HG03565 (cell line): ENCODE measurements at regions not wholly inside any gene's neighbourhood (a gene's known extent, or its start where the extent isn't known, plus 50 kb on each side); places are given as distances from the start of the nearest gene placed in this dataset.

ENCODE experiments used
- ATAC-seq: cut with Tn5 transposase; IDR thresholded peaks from one replicate; pipeline ENCODE4 v1.9.1; 2021; ENCODE audit warnings: mild to moderate bottlenecking, moderate library complexity; ENCODE audit not compliant: unreplicated experiment

DNA sequence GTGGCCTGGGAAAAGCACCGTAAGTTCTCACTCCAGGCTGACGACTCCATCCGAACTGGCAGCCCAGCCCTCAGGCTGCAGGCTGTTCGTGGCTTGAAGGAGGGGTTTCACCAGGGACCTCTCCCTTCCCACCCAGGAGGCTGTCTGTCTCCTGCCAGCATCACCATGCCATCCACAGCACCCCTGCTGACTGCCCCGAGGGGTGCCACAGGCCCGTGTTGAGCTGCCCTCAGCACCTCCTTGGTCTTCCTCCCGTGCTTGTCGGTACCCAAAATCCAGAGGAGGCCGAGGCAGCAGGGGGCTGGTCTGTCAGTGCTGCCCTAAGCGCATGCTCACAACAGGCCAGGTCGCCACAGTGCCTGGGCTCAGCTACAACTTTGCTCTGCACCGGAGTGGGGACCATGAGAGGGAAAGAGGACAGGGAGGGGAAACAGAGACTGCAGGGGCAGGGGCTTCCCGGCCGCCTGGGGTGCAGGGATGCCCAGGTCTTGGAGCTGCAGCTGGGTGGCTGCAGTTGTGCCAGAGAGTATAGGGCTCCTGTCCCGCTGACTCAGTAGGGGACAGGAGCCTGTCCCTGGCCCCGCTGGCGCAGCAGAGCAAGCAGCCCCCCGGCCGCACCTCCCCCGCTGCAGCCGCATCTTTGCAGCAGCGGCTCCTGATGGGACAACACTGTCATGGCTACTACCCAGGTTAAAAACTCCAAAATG, 963.7 kb upstream of the CRIM1 start:
- no peak for ATAC-seq

- no peak for ATAC-seq
These were observed 976.8 kb upstream of the CRIM1 start for GRCh38 chr2:35378791-35379190.

DNA sequence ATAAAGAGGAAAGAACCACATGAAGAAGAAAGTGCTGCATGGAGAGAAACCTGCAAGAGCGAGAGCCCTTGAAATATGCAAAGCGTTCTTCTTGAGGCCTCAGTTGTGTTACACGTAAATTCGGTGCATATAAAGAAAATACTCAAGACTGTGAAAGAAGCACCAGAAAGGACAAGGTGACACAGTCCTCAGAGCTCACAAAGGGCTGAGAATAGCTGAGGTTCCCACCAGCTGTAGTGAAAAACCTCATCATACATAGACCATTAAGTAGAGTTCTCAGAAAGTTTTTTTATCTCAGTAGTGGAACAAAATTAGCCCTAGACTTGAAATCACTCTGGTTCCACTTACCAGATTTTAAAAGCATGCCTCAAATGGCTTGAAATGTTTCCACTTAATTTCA, 980.7 kb upstream of the CRIM1 start:
- ATAC-seq = no peak

- ATAC-seq = no peak
These were observed 989.7 kb upstream of the CRIM1 start for GRCh38 chr2:35365859-35366258.

DNA sequence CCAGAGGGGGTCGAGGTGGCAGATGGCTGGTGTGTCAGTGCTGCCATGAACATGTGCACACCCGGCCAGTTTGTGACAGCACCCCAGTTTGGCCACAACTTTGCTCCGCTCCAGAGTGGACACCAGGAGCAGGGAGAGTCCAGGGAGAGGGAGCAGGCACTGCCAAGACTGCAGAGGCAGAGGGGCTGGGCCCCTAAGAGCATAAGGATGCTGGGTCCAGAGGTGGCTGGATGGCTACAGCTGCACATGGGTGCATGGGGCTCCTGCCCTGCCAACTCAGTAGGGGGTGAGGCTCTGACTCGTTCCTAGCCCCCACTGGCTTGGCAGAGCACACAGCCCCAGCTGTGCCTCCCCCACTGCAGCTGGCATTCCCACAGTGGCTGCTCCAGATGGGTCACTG, 999.2 kb upstream of the CRIM1 start:
- ATAC-seq = no peak

GRCh38 chr2:35355056-35355455, 1000.5 kb upstream of the CRIM1 start:
- no peak for ATAC-seq

GRCh38 chr2:35347561-35347960, 1008.0 kb upstream of the CRIM1 start:
- no peak for ATAC-seq

GRCh38 chr2:35343135-35343534, 1012.4 kb upstream of the CRIM1 start:
- no peak for ATAC-seq

- ATAC-seq = no peak
These were observed 1016.4 kb upstream of the CRIM1 start for GRCh38 chr2:35339211-35339610.

DNA sequence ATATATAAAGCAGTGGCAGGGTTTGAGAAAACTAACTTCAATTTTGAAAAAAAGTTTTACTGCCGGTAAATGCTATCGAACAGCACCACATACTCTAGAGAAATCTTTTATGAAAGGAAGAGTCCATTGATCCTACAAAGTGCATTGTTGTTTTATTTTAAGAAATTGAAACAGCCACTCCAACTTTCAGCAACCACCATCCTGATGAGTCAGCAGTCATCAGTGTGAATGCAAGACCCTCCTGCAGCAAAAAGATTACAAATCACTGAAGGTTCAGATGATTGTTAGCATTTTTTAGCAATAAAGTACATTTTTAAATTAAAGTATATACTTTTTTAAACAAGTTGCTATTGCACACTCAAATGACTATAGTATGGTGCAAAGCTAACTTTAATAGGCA, 1017.7 kb upstream of the CRIM1 start:
- ATAC-seq = no peak

DNA sequence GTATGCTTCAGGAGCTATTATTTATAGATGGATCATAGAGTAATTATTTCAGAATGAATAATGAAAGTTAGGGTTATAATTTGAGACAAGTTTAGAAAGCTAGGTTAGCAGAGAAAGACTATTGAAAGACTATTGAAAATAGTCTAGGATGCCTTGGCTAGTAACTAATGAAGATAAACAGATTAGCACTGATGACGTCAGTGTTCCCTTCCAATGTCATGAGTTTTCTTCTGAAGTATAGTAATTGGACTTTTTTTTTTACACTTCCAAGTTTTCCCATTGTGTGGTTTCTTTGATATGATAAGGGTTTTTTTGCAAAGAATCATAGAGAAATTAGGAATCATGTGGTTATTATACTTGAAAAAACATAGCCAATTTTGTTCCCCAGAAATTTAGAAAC, 1041.5 kb upstream of the CRIM1 start:
- no peak for ATAC-seq

DNA sequence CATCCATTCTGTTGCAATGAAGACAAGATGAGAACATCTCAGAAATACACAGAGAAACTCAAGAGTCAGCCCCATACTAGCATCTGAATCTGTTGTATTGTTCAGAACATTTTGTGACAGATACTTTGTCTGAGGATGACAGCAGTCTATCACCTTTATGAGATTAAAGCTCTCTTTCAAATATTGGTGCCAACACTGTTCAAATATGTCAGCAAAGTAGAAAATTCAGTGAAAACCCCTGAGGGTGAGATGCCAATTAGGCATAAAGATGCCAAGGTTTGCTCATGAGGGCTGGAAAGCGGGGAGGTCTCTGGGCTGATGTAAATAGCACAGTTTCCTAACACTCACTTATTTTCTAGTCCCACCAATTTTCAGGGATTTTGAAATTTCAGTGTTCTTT, 1054.2 kb upstream of the CRIM1 start:
- ATAC-seq = no peak

DNA sequence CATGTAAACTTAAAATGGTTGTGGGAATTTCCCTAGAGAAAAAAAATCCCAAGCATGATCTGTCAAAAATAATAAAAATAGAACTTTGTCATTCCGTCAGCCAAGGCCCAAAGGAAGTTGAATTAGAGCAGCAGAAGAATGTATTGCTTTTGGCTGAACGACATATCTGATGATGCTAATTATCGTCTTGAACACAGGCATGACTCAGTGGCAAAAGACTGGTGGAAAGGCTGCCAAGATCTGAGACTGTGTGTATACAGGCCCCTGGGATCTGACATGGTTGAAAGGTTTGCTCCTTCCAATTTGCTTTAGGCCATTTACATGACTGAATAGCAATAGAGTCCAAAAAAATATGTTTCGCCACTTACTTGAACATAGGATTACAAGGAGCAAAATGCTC, 1057.1 kb upstream of the CRIM1 start:
- ATAC-seq = no peak

DNA sequence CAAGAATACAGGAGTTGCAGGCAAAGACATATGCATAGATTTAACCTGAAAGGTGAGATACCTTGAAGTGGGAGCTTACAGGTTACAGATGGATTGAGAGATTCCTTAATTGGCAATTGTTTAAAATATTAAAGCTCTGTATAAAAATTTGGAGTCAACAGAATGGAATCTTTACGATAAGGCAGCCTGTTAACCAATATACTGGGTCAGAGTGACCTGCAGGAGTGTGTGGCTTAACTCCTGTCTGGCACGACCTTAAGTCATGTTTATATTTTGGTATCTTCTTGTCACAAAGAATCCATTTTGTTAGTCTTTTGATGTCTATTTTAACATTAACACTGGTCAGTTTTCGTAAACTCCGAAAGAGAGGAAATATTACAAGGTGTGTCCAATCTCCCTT, 1058.2 kb upstream of the CRIM1 start:
- ATAC-seq = no peak

DNA sequence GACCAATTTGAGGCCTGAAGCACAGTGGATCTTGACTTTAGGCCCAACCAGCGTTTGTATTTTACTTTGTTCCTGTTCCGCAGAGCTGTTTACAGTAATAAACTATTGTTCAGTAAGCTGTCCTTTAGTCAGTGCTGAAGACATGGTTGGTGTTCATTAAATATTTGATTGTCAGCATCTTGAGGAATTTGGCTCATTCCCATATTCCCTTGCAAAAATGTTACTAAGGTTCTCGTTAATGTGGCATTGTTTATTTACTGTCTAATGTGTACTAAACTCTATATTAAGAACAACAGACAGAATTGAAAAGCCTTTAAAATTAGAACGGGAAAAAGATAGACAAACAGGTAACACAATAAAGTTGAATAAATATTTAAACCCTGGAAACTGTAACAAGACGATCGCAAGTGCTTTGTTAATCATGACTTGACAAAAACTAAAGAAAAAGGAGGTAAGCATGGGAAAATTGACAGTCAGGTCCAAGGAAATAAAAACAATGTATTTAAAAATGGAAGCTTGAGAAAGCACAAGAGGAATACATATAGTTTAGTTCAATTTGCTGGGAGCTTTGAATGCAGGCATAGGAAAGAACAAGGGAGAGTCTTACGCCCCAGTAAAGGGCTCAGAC, 1060.8 kb upstream of the CRIM1 start:
- no peak for ATAC-seq

- no peak for ATAC-seq
These were observed 1062.3 kb upstream of the CRIM1 start for GRCh38 chr2:35293261-35293660.

GRCh38 chr2:35292199-35292598, 1063.4 kb upstream of the CRIM1 start:
- ATAC-seq = no peak

DNA sequence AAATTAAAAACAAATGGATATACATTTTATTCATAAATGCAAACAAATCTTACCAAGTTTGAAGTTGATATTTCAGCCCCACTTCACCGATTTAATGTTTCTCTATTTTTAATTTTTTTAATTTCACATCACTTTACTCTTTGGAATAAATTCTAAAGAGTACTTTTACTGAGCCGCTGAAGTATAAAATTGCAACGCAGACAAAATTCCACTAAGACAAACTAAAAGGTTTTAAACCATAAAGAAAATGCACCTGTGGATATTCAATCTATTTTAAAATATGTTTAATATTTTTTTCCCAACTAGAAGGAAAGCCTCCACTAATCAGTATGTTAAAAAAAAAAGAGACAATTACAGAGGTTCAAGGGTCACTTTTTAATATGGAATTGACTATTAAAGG, 1073.9 kb upstream of the CRIM1 start:
- ATAC-seq = no peak

GRCh38 chr2:35255826-35256225, 1099.8 kb upstream of the CRIM1 start:
- no peak for ATAC-seq

GRCh38 chr2:35251156-35251555, 1104.4 kb upstream of the CRIM1 start:
- ATAC-seq = no peak

- ATAC-seq = no peak
These were observed 1108.9 kb upstream of the CRIM1 start for GRCh38 chr2:35246702-35247101.

- no peak for ATAC-seq
These were observed 1127.0 kb upstream of the CRIM1 start for GRCh38 chr2:35228584-35228983.

DNA sequence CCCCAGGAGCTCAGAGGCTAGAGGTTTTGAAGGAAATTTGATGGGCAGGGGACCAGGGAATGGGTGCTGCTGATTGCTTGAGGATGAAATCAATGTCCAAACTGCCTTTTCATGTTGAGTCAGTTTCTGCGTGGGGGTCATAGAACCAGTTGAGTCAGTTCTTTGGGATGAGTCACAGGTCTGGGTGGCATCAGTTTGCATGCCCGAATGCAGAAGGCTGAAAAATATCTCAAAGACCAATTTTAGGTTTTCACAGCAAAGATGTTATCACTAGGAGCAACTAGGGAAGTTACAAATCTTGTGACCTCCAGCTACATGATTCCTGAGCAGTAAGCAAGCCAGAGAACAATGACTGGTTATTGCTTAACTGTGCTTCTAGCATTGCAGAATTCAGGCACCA, 1135.1 kb upstream of the CRIM1 start:
- no peak for ATAC-seq
